Activated B cell treated with CpG ODN at 0.5 μM for 24 hours (primary cell): ENCODE measurements at regions not wholly inside any gene's neighbourhood (a gene's known extent, or its start where the extent isn't known, plus 50 kb on each side); places are given as distances from the start of the nearest gene placed in this dataset.

Experiments used
- ATAC-seq: fragments of 200-7000 bp; cut with Tn5 transposase; one replicate; pipeline ENCODE4 v1.10.0; 2021; ENCODE audit warnings: low read depth, mild to moderate bottlenecking, moderate library complexity
- CTCF ChIA-PET: fragments of 350-600 bp; sonication (Branson Sonifier 250); formaldehyde crosslinking; loops from one replicate; lab custom pipeline; 2021; ENCODE audit warnings: antibody characterized with exemption; lab: Charles Lee
- POLR2A ChIA-PET: fragments of 350-600 bp; sonication (Branson Sonifier 250); formaldehyde crosslinking; loops from one replicate; lab custom pipeline; 2021; ENCODE audit warnings: antibody characterized with exemption; lab: Charles Lee
- DNase-seq: peaks from one replicate; pipeline ENCODE4 v3.0.0; 2022
- H3K27ac Mint-ChIP-seq: one replicate; pipeline ENCODE4 v1.8.0; 2020; ENCODE audit warnings: mixed read lengths
- H3K27me3 Mint-ChIP-seq: one replicate; pipeline ENCODE4 v1.8.0; 2021; ENCODE audit warnings: mixed read lengths
- H3K36me3 Mint-ChIP-seq: one replicate; pipeline ENCODE4 v1.8.0; 2021; ENCODE audit warnings: low read depth, mixed read lengths
- H3K4me1 Mint-ChIP-seq: one replicate; pipeline ENCODE4 v1.8.0; 2021; ENCODE audit warnings: mixed read lengths
- H3K4me3 Mint-ChIP-seq: one replicate; pipeline ENCODE4 v1.8.0; 2020; ENCODE audit warnings: mild to moderate bottlenecking, mixed read lengths
- H3K9me3 Mint-ChIP-seq: one replicate; pipeline ENCODE4 v1.8.0; 2020; ENCODE audit warnings: mixed read lengths
- CTCF ChIP-seq: fragments of 200-600 bp; IDR thresholded peaks from one replicate; pipeline ENCODE4 v1.8.0; 2022; ENCODE audit warnings: antibody characterized with exemption, mild to moderate bottlenecking
- intact Hi-C: fragments of 100-400 bp; cut with micrococcal nuclease; formaldehyde crosslinking; loops from one replicate; pipeline ENCODE4 v1.15.1; 2024

GRCh38 chr21:23968722-23969647 is 1638.3 kb downstream of the MRPL39 start:
- Mint-ChIP-seq H3K9me3 (no peaks in the 10 kb centered on the region), H3K27me3 (no peaks in the 10 kb centered on the region), H3K27ac (peak overlapping the region; percentile 81), H3K4me3 (peak overlapping the region; percentile 76), H3K4me1 (peaks cover 18% of the 10 kb centered on the region), H3K36me3 (no peaks in the 10 kb centered on the region)
- TF ChIP-seq CTCF = no peak
- ATAC-seq = peak; percentile 92
- DNase-seq = peak; percentile 51
- ChIA-PET CTCF (interaction anchor here (0.7 to 5.0 kb wide), 15 partner anchors 8 to 1343 kb away, joined by 3 to 65 read pairs (median 3); no protein-coding TSS in a partner anchor), POLR2A (interaction anchor here (0.7 kb wide), 1 partner anchor 115 kb away, joined by 3 read pairs; no protein-coding TSS in a partner anchor)
- intact Hi-C loops = loop anchor here (1.0 to 5.0 kb wide), 8 partner anchors 78 to 1418 kb away; no protein-coding TSS in a partner anchor

DNA sequence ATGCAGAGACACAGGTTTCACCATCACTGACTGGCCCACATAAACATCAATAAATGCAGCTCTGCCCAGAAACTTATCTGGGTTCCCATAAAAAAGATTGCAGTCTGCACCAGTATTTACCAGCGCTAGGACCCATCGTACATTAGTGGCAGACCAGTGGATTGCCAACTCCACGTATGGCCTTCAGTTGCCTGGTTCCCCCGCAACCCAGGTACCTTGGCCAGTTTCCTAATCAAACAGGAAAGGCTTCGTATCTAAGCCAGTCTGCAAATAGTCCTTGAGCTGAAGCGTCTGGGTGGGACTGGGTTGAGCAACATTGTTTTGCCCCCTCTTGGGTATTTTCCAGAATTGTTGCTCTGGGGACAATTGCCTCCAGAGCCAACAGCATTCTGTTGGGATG is 1639.3 kb downstream of the MRPL39 start:
- ChIA-PET POLR2A (no interaction called here), CTCF (interaction anchor here (1.1 to 5.0 kb wide), 7 partner anchors 9 to 114 kb away, joined by 3 to 65 read pairs (median 4); no protein-coding TSS in a partner anchor)
- ATAC-seq (no peak), DNase-seq (no peak)
- intact Hi-C loops = loop anchor here (1.0 to 5.0 kb wide), 8 partner anchors 79 to 1419 kb away; no protein-coding TSS in a partner anchor
- H3K27ac Mint-ChIP-seq = no peak overlapping the region
- no peaks in the 10 kb centered on the region for H3K9me3 Mint-ChIP-seq
- no peaks in the 10 kb centered on the region for H3K27me3 Mint-ChIP-seq
- no peak overlapping the region for H3K4me3 Mint-ChIP-seq
- H3K36me3 Mint-ChIP-seq = no peaks in the 10 kb centered on the region
- H3K4me1 Mint-ChIP-seq = peaks cover 18% of the 10 kb centered on the region
- no peak for TF ChIP-seq CTCF

DNA sequence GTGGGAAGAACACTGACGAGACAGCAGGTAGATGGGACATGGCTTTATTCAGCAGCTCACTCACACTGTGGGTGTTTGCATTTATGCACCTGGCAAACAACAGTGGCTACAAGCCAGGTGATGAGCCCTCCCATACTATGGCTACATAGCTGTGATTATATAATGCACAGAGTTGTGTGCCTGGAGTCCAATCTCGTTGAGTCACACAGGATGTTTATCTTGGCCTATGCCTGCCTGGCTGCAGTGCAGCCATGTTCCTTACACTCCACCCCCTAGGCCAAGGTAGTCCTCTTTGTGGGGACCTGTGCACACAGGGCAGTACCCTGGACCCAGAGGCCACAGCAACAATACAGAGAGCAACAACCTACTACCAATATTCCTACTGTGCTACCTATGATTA is 1643.8 kb downstream of the MRPL39 start:
- H3K9me3 Mint-ChIP-seq = no peaks in the 10 kb centered on the region
- ChIA-PET POLR2A (no interaction called here), CTCF (interaction anchor here (1.0 kb wide), 1 partner anchor 109 kb away, joined by 3 read pairs; no protein-coding TSS in a partner anchor)
- TF ChIP-seq CTCF = no peak
- peaks cover 5% of the 10 kb centered on the region for H3K4me1 Mint-ChIP-seq
- H3K36me3 Mint-ChIP-seq = no peaks in the 10 kb centered on the region
- intact Hi-C loops = no loop called here
- no peak for DNase-seq
- no peak overlapping the region for H3K27ac Mint-ChIP-seq
- no peak overlapping the region for H3K4me3 Mint-ChIP-seq
- no peaks in the 10 kb centered on the region for H3K27me3 Mint-ChIP-seq
- no peak for ATAC-seq

GRCh38 chr21:23960769-23961168 is 1646.5 kb downstream of the MRPL39 start:
- Mint-ChIP-seq H3K4me3 (no peak overlapping the region), H3K4me1 (peaks cover 14% of the 10 kb centered on the region), H3K36me3 (no peaks in the 10 kb centered on the region), H3K27me3 (no peaks in the 10 kb centered on the region), H3K9me3 (no peaks in the 10 kb centered on the region), H3K27ac (no peak overlapping the region)
- intact Hi-C loops = no loop called here
- POLR2A ChIA-PET = no interaction called here
- CTCF ChIA-PET = no interaction called here
- no peak for TF ChIP-seq CTCF
- ATAC-seq (no peak), DNase-seq (no peak)
